ENCODE measurements at regions not wholly inside any gene's neighbourhood (a gene's known extent, or its start where the extent isn't known, plus 50 kb on each side); places are given as distances from the start of the nearest gene placed in this dataset.

DNA sequence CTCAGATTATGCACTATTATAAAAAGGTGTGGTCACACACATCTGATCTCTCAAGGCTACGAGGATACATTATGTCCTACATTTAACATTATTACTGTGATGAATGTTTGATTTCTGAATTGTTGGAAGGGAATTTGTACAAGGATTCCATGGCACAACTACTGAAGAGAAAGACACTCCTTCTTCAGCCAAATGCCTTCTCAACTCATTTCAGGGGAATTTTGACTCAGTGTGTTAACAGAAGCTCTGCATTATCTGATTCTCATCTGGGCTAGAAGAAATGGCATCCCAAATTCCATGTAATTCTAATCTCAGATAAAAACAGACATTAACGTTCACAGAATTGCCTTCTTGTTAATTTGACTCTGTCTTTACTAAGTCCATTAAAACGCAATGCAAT, 477.7 kb downstream of the PDGFC start:
- no peak for DNase-seq

DNA sequence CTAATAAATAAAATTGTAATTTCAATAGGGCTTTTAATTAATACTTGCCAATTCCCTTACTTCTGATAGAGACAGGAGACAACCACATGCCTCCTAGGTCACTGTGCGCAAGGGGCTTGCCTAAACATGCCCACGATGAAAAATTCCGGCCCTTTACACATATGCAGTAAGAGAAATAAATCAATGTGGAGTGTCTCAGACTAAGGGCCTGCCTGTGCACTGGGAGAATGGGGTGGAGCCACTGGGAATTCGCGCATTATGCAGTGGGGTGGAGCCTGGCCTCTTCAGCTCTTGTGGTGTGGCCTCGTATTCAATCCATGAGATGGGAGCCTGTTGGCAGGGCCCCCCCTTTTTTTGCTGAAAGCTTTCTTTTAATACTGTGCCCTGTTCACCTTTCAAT, 484.5 kb downstream of the PDGFC start:
- DNase-seq, result no peak

DNA sequence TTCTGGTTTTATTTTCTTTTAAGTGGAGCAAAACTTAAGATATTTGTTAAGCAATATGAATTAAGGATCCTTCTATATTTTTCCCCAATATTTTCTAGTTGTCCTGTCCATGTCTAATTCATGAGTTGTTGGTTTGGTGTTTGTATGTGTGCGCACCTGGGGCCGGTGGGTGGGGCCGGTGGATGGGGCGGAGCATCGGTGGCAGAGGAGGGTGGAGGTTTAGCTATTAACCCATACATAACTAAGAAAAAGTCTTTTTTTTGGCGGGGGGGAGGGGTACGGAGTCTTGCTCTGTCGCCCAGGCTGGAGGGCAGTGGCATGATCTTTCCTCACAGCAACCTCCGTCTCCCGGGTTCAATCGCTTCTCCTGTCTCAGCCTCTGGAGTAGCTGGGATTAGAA, 489.8 kb downstream of the PDGFC start:
- DNase-seq, result no peak

DNA sequence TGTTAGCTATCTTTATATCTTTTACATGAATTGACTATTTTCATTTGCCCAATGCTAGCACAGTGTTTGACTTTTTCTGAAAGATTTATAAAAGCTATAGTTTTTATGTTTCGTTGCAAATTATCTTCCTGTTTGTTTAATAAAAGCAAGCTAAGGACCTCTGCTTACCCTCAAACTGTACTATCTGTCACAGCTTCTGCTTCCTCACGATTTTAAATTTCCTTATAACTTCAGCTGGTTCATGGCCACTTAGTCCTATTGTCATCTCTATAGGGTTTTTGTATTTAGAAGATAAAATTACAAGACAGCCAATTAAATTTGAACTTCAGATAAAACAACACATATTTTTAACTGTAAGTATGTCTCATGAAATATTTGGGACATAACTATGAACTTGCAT, 494.0 kb downstream of the PDGFC start:
- DNase-seq, result no peak

DNA sequence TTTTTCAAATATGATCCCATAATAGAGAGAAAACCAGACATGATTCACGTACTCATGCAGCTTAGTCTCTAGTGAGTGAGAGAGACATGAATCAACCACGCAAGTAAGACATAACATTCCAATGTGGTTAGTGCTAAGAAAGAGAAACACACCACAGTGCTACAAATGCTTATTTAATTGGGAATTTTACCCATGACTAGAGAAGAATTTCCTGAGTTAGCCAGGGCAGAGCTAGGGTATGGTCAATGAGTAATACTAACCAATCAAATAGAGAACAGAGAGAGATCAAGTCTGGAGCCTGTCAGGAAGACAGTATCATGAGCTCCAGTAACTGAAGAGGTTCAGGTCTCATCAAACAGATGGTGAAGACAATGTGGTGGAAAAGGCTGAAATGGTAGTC, 495.2 kb downstream of the PDGFC start:
- no peak for DNase-seq

DNA sequence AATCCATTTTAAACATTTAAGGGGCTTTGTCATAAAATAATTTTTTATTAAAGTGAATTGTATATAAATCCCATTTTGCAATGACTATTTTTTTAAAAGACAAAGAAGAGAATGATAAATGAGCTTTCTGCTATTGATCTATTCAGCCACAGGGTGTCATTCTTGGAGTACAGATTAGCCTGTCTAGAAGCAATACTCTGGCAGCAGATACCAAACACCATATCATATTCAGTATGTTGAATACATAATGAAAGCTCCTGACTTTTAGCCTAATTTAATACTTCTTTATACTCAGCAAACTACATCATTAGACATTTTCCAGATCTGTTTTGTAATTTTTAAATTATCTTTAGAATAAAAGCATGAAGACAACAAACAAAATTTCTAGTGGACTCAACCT, 496.3 kb downstream of the PDGFC start:
- peak; percentile 3 for DNase-seq

DNA sequence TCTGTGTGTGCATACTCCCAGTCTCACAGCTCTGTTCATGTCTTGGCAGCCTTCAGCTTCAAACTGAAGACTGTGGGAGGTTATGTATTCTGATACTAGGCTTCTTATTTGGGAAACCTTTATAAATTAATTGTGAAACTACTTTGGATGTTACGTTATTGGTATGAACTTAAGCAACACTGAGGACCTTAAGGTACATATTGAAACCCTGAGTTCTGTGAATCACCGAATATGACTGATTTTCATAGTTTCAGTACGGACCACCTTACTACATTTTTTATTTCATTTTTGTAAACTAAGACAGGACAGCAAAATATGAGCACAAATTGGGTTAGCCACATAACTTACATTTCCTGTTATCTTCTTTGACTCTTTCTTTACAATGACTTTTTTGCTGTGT, 498.4 kb downstream of the PDGFC start:
- no peak for DNase-seq

DNA sequence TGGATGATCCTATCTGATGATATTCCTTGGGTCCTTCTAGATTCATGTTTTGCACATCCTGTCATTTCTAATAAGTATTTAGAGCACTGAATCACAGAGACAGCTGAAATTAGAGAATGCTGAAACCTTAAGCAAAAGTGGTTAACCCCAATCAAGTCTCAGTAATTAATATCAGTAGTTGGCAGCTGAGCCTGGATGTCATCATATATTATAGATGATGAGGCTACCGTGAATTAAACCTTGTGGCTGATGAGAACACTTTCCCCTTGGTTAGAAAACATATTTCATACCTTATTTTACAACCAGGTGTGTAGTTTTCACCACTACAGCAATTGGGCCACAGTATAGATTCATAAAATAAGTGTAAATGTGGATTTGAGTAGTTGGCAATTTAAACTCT, 499.0 kb downstream of the PDGFC start:
- DNase-seq, result no peak

DNA sequence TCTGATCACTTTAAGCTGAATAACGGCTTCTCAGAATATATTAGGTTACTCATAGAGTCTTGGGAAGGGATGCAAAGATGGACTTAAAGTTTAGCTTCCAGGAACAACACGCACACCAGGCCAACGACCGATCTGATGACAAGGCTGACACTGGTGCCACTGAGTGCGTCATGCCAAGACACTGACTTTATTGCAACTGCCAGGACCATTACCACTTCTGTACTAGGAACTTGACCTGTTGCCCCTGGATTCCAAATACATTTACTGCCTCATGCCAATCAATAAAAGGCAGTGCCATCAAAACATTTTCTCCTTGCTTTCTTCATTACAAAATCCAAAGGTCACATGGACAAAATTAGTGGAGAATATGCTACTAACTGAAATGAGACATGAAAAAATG, 505.9 kb upstream of the CTSO start:
- DNase-seq, result no peak

DNA sequence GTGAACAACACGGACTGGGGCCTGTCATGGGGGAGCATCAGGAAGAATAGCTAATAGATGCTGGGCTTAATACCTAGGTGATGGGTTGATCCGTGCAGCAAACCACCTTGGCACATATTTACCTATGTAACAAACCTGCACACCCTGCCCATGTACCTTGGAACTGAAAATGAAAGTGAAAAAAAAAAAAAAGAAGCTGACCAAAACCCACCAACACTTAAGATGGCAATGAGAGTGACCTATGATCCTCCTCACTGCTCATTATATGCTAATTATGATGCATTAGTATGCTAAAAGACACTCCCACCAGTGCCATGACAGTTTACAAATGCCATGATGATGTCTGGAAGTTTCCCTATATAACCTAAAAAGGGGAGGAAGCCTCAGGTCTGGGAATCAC, 503.2 kb upstream of the CTSO start:
- no peak for DNase-seq

DNA sequence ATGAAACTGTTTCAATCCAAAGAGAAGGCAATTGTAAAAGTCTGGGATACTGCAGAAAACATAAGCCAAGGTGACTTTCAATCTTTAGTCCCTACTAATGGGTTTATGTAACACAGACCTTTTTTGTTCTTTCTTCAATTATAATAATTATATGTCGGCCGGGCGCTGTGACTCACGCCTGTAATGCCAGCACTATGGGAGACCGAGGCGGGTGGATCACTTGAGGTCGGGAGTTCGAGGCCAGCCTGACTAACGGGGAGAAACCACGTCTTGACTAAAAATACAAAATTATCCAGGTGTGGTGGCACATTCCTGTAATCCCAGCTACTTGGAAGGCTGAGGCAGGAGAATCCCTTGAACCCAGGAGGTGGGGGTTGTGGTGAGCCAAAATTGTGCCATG, 489.8 kb upstream of the CTSO start:
- no peak for DNase-seq

DNA sequence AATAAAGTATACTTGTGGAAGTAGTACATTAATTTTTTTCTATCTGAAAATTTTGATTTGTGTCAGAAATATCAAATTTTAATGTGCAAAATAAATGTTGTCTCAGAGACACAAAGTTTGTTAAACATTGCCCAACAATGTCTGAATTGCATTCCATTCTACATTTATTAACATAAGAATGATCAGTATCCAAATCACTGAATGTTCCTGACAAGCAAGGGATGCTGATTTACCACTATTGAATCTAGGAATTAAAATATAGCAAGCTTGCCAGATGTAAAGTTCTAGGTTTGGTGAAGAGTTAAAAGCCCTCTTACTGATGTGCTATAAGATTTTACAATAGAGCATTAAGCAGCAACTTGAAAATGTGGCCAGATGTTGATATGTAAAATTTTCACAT, 489.2 kb upstream of the CTSO start:
- no peak for DNase-seq

DNA sequence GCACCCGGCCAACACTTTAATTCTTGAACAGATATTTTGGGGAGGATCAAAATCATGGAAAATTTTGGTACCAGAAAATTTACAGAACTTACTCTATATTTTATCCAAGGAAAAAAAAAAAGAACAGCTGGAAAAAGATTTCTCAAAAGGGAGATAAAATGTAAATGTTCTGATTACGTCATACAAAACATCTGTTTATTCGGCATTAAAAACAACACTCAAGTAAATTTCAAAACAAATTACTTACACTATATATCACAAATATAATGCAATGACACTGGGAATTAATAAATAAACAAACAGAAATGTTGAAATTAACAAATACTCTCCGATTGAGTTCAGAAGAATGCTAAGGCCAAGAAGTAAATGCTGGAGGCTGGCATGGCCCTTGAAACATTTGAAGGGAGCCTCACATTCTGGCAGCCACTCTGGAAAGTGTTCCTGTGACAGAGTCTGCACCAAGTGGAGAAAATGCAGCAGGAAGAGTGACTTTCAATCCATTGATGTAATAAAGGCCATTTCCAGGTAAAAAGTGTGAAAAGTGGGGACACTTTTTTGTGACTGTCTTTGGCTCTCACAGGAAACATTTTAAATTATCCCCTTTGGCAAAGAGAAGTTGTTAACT, 486.0 kb upstream of the CTSO start:
- no peak for DNase-seq

DNA sequence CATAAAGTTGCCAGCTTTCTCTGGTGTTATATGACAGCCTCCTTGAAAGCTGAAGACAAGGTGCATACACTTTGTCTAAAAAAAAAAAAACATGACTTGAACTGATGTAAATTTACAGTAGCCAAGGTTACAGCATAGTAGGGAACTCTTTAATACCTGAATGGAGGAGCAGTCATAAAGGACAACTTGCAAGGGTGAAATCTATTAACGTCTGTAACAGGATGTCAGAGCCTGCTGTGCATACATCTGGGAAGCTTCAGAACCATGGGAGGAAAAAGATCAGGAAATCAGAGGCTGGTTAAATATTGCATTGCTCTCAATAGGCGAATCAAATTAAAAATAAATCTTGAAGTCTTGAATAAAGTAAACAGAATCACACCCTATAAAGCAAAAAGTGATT, 484.0 kb upstream of the CTSO start:
- DNase-seq, result no peak

DNA sequence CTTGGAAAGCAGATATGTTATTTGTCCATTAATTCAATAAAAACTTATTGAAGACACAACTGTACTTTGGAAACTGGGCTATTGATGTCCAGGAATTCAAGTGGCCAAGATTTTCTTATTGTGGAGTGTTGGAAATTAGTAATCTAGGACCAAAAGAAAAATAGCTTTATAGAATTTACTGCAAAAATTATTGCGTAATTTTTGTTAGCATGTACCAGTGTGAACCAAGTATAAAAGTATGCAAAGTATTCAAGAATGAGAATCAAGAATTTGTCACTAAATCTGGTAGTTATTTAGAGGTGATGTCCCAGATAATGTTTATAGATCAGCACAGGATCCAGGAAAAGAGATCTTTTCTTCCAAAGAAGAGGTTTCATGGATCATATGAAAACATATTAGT, 468.9 kb upstream of the CTSO start:
- DNase-seq, result no peak

DNA sequence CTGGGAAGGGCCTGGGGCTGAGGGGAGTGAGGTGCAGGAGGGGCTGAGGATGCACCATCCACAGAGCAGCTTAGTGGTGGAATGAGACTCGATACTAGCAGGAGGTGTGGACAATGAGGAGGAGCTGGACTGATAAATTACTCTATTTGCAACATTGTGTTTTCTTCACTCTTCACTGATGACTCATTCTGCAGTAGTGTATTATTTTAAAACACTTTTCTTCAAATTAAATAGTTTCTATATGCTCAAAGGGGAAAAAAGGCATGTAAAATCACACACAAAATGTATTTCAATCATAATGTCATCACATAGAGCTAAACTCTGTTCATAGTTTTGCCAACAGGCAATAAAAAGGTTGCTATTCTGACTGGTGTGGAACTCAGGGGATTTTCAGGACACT, 467.0 kb upstream of the CTSO start:
- DNase-seq, result no peak

DNA sequence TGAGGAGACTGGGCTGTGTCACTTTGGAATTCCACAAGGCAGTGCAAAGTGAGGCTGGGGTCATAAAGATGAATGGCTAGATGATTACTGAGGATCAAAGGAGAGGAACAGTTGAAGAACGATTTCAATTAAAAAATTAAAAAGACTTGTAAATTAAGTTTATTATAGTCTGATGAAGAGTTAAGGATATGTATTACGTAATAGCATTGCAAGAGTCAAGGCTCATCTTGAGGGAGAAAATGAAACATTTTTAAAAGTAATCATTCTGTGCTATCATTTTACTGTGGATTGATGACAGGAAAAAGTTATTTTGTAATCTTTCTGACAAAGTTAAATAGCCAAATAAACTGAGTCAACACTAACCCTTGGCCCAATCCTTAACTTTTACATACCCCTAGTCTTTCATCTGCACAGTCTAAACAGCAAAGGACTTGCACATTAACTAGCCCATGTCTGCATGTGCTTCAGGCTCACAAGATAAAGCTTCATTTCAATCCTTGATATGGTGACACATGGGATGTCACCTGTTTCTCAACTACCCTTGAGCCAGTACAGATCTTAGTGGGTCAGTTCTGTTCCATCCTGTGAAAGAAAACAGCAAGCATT, 465.5 kb upstream of the CTSO start:
- DNase-seq, result no peak

DNA sequence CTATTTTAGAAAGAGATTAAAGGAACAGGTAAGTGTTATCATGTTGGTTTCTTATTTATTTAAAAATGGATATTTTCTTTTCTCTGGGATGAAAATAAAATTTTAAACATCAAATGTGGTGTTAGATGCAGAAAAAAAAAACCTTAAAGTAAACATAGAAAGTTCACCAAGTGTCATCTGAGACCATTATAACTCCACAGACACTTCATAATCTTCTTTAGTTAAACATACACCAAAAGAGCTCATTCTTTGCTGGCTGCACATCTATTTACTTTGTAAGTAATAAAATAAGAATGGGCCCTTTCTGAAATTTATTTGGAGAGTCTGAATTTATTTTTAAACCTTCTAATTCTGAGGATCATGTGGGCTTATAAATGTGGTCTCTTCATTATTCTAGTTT, 460.7 kb upstream of the CTSO start:
- no peak for DNase-seq

DNA sequence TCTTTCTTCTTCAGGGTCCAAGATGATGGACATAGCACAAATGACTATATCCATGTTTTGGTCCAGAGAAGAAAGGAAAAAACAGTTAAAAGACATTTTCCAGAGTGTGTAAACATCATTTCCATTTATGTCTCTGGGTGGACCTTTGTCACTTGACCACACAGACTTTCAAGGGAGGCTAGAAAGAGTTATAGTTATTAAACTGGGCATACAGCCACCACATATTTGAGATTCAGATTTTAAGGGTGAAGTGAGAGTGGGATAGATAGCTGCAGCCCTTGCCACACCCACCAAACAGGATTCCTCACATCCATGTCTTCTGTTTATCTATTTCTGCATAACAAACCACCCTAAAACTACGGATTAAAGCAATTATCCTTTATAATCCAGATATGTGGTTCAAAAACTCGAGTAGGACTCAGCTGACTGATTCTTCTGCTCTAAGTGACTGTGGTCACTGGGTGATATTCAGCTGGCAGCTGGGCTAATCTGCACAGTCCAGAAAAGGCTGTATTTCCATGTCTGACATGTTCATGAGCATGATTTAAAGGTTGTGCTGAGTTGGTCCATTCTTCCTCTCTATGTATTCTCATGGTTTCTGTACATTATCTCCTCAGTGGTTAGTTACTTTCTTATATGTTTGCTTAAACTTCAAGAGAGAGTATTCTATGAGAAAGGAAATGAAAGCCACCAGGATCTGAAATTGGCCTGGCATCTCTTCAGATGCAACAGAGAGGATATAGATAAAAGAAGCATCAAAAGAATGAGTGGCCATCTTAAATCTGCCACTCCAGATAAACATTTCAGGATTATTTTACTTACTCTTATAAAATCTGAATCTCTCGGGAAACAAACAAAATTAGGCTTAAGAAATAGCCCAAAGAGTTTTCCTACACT, 459.8 kb upstream of the CTSO start:
- no peak for DNase-seq

DNA sequence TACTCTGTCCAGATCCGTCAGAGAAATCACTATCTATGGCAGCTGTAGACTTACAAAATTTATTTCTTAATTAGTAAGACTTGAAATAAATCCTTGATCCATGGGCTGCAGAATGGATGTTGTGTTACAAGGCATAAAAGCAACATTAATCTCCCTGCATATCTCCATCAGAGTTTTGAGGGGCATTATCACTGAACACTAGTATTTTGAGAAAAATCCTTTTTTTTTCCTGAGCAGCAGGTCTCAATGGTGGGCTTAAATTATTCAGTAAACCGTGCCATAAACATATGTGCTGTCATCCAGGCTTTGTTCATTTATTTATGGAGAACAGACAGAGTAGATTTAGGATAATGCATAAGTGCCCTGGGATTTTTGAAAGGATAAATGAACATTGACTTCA, 457.9 kb upstream of the CTSO start:
- no peak for DNase-seq

DNA sequence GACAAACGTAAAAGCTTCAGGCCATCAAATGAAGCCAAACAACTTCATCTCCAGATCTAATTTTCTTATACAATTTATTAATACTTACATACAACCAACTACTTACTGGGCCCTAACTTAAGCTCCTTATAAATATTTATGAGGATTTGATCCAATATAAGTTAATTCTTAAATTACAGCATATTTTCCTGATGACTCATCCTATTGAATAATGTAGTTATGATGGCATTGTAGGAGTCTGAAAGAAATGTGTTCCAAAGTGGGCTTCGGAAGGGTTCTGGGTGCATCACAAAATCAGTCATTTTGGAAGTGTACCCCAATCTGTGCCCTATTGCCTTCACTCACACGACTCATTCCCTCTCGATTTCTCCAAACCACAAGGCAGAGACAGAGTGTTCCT, 455.1 kb upstream of the CTSO start:
- DNase-seq, result no peak

DNA sequence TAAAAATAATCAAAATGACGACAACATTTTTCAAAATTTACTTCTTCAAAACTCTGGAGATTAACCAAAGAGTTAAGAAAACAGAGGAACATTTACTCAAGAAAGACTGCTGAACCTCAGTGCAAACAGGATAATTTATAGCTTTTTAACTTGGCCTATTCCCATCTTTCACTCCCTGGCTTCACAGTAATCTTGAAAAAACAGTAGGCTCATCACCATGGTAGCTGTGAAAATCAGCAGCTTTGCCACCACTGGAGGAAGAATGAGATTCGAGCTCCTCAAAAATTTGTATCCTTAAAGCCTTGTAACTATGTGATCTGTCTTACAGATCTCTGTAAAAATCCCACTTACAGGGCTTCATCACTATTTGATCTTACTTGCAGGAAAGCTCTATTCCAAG, 447.7 kb upstream of the CTSO start:
- no peak for DNase-seq

DNA sequence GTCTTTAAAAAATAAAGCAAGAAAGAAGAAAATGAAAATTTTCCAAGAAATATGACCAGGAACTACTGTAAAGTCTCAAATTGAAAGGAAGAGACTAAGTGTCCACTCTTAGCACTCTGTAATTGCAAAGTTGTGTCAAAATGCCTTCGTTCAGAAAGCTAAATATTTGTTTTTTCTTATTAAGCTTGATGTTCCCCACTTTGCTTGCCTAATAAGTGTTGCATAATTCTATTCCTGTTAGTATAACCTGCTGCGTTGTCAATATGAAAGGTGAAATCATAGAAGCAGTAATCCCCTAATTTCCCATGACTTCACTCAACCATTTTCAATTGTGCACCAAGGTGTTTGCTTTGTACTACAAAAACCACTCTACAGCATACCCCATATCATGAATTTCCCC, 442.9 kb upstream of the CTSO start:
- DNase-seq, result no peak

DNA sequence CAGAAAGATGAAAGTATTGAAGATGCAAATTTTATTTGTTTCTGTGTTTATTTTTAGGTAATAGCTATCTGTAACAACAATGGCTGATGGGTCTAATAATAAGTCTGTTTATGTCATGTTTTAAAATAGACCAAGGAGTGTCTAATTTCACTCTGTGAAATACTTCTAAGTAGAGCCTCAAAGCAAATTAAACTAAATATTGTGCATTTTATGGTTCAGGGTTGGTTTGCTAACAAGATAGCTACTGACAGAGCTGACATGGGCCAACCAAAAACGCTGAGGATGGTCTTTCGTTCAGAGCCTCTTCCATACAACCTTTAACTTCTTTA, 437.6 kb upstream of the CTSO start:
- DNase-seq, result no peak

Measured in NCI-H1105 (cell line).